A673 (cell line): ENCODE measurements at regions not wholly inside any gene's neighbourhood (a gene's known extent, or its start where the extent isn't known, plus 50 kb on each side); places are given as distances from the start of the nearest gene placed in this dataset.

Source experiments
- EZH2 ChIP-seq: fragments of 200-600 bp; sonication (generic); IDR thresholded peaks from 2 replicates; pipeline ENCODE4 v1.6.1; 2017; ENCODE audit warnings: borderline replicate concordance, low read depth, mild to moderate bottlenecking, mixed read lengths, antibody characterized with exemption, low read length; ENCODE audit not compliant: poor library complexity, severe bottlenecking
- TF ChIP-seq, protein P1 (sequence below): fragments of 300-800, 200-600 bp; sonication (generic); conservative IDR thresholded peaks from 2 replicates; pipeline ENCODE4 v1.5.1; 2017; ENCODE audit warnings: low read depth, mild to moderate bottlenecking, antibody characterized with exemption, low read length, moderate library complexity, mixed read lengths

DNA sequence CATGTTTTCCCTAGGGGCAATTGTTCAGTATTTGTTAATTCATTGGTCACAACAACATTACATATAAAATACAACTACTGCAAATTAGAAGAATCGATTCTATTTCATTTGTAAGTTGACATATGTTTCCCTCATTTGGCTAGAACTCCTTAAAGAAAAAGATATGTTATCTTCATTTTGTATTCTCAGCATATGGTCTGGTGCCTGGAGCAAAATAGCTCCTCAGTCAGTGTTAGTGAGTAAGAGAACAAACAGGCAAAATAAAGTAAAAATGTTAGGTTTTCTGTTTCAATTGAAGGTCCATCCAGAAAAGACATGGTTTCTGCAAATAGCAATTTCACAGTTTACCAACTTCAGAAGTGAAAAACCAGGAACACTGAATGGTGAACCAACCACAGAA, 1343.1 kb downstream of the ROBO1 start:
- TF ChIP-seq, protein P1, sequence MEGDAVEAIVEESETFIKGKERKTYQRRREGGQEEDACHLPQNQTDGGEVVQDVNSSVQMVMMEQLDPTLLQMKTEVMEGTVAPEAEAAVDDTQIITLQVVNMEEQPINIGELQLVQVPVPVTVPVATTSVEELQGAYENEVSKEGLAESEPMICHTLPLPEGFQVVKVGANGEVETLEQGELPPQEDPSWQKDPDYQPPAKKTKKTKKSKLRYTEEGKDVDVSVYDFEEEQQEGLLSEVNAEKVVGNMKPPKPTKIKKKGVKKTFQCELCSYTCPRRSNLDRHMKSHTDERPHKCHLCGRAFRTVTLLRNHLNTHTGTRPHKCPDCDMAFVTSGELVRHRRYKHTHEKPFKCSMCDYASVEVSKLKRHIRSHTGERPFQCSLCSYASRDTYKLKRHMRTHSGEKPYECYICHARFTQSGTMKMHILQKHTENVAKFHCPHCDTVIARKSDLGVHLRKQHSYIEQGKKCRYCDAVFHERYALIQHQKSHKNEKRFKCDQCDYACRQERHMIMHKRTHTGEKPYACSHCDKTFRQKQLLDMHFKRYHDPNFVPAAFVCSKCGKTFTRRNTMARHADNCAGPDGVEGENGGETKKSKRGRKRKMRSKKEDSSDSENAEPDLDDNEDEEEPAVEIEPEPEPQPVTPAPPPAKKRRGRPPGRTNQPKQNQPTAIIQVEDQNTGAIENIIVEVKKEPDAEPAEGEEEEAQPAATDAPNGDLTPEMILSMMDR: no peak
- no peak for TF ChIP-seq EZH2
